Endodermal cell (in vitro differentiated cells): ENCODE measurements at regions not wholly inside any gene's neighbourhood (a gene's known extent, or its start where the extent isn't known, plus 50 kb on each side); places are given as distances from the start of the nearest gene placed in this dataset.
"Not testable (repeated sequence)": the region's sequence is repeated elsewhere in the genome, so short reads cannot be mapped to it uniquely, and the experiment has no call there.

Source experiments
- DNase-seq: peaks from one replicate; pipeline ENCODE4 v3.0.0-alpha.2; 2017
- H3K27ac ChIP-seq: 2 replicates; pipeline ENCODE4 v1.5.1; 2013; ENCODE audit warnings: mild to moderate bottlenecking, low read depth, low read length, moderate library complexity
- H3K27me3 ChIP-seq: 2 replicates; pipeline ENCODE4 v1.6.1; 2013; ENCODE audit warnings: mild to moderate bottlenecking, low read length, moderate library complexity; ENCODE audit not compliant: insufficient read depth, control insufficient read depth, poor library complexity, severe bottlenecking
- H3K36me3 ChIP-seq: 2 replicates; pipeline ENCODE4 v1.7.0; 2013; ENCODE audit warnings: mild to moderate bottlenecking, low read length, moderate library complexity; ENCODE audit not compliant: control insufficient read depth, insufficient read depth
- H3K4me1 ChIP-seq: one replicate; pipeline ENCODE4 v1.7.0; 2013; ENCODE audit warnings: low read length; ENCODE audit not compliant: control insufficient read depth, insufficient read depth
- H3K4me3 ChIP-seq: 2 replicates; pipeline ENCODE4 v1.5.1; 2013; ENCODE audit warnings: mild to moderate bottlenecking, low read length, moderate library complexity
- H3K9ac ChIP-seq: 2 replicates; pipeline ENCODE4 v1.6.1; 2013; ENCODE audit warnings: mild to moderate bottlenecking, low read length, moderate library complexity; ENCODE audit not compliant: poor library complexity, severe bottlenecking; ENCODE audit errors: extremely low read depth
- H3K9me3 ChIP-seq: 2 replicates; pipeline ENCODE4 v1.6.1; 2013; ENCODE audit warnings: mild to moderate bottlenecking, low read length, moderate library complexity; ENCODE audit not compliant: control insufficient read depth
- H3K27ac Mint-ChIP-seq: 2 replicates; pipeline ENCODE4 v1.8.0; 2020; ENCODE audit warnings: mixed read lengths
- H3K27me3 Mint-ChIP-seq: 2 replicates; pipeline ENCODE4 v1.8.0; 2021; ENCODE audit warnings: mild to moderate bottlenecking, mixed read lengths; ENCODE audit not compliant: insufficient read depth
- H3K36me3 Mint-ChIP-seq: 2 replicates; pipeline ENCODE4 v1.8.0; 2020; ENCODE audit warnings: low read depth, mixed read lengths
- H3K4me1 Mint-ChIP-seq: 2 replicates; pipeline ENCODE4 v1.8.0; 2020; ENCODE audit warnings: mixed read lengths
- H3K4me3 Mint-ChIP-seq: 2 replicates; pipeline ENCODE4 v1.8.0; 2020; ENCODE audit warnings: mild to moderate bottlenecking, moderate library complexity, mixed read lengths
- H3K9me3 Mint-ChIP-seq: 2 replicates; pipeline ENCODE4 v1.8.0; 2020; ENCODE audit warnings: mild to moderate bottlenecking, mixed read lengths
- WGBS, 2 experiments: methylation state at CpG; one replicate each; pipeline versions ENCODE4 v1.1.5 to v1.1.7; 2013; ENCODE audit warnings: missing lambda C conversion rate in 2 of 2, mixed read lengths in 1 of 2; ENCODE audit not compliant: insufficient coverage in 1 of 2, insufficient read length in 1 of 2; 5-methylcytosine and 5-hydroxymethylcytosine counted together

DNA sequence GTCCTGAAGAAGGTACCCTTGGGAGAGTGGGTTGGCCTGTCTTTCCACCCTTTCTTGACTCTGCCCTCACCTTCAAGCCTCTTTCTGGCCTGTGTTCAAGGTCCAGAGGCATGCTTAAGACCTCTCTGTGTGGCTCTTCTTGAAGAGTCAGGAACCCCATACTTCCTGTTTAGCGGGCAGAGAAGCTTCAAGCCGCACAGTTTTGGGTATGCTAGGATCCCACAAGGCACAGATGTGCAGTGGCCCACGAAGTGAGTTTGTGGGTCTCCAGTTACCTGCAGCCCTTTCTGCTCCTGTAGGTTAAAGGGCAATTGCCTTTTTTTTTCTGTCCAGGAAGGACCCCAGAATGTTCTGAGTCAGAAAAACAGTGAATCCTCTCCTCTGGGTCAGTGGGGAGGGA is 87.4 kb upstream of the FCGR1A start:
- H3K27me3 ChIP-seq, H3K4me3 Mint-ChIP-seq, H3K9me3 Mint-ChIP-seq, H3K36me3 ChIP-seq, DNase-seq, H3K27me3 Mint-ChIP-seq, H3K4me1 ChIP-seq, H3K4me1 Mint-ChIP-seq, H3K36me3 Mint-ChIP-seq, H3K9me3 ChIP-seq, H3K27ac ChIP-seq, H3K9ac ChIP-seq, H3K27ac Mint-ChIP-seq, H3K4me3 ChIP-seq: not testable (repeated sequence)
- 92% methylated on average over 2 of the region's 3 CpGs; no CpG with 5 or more reads in 1 of the 2 experiments for WGBS, 2 experiments

DNA sequence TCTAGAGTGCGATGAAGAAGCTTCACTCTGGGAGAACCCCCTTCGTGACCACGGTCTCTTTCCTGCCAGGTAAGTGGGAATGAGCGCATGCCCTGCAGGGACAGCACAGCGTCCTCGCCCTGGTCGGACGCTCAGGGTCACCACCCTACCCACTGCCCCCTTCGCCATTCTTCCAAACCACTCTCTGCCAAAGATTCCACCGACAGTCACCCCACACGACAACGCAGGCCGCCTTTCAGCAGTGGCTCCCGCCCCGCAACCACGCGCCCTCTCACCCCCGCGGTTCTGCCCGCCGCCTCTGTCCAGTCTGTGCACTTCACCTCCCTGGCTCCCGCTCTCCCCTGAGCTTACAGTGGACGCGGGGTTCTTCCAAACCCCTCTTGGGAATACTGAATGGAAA is 82.3 kb upstream of the FCGR1A start:
- H3K27ac Mint-ChIP-seq, H3K9me3 Mint-ChIP-seq: not testable (repeated sequence)

GRCh38 chr1:149700677-149701567 is 81.6 kb upstream of the FCGR1A start:
- not testable (repeated sequence) for H3K9me3 Mint-ChIP-seq, H3K27ac Mint-ChIP-seq, DNase-seq, H3K4me1 ChIP-seq, H3K4me1 Mint-ChIP-seq, H3K9me3 ChIP-seq, H3K27me3 Mint-ChIP-seq, H3K4me3 Mint-ChIP-seq, H3K36me3 Mint-ChIP-seq, H3K27ac ChIP-seq, H3K36me3 ChIP-seq, H3K27me3 ChIP-seq, H3K9ac ChIP-seq, H3K4me3 ChIP-seq
- no CpG with 5 or more reads among the region's 58 CpGs for WGBS, 2 experiments

More for the DNA sequence above, 82.3 kb upstream of the FCGR1A start:
- not testable (repeated sequence) for H3K36me3 ChIP-seq, H3K4me1 Mint-ChIP-seq, H3K4me3 ChIP-seq, H3K4me3 Mint-ChIP-seq, H3K27me3 ChIP-seq, H3K9ac ChIP-seq, H3K36me3 Mint-ChIP-seq, H3K4me1 ChIP-seq, H3K27ac ChIP-seq, DNase-seq, H3K27me3 Mint-ChIP-seq, H3K9me3 ChIP-seq
- WGBS, 2 experiments: 99% methylated on average over 10 of the region's 24 CpGs; no CpG with 5 or more reads in 1 of the 2 experiments

DNA sequence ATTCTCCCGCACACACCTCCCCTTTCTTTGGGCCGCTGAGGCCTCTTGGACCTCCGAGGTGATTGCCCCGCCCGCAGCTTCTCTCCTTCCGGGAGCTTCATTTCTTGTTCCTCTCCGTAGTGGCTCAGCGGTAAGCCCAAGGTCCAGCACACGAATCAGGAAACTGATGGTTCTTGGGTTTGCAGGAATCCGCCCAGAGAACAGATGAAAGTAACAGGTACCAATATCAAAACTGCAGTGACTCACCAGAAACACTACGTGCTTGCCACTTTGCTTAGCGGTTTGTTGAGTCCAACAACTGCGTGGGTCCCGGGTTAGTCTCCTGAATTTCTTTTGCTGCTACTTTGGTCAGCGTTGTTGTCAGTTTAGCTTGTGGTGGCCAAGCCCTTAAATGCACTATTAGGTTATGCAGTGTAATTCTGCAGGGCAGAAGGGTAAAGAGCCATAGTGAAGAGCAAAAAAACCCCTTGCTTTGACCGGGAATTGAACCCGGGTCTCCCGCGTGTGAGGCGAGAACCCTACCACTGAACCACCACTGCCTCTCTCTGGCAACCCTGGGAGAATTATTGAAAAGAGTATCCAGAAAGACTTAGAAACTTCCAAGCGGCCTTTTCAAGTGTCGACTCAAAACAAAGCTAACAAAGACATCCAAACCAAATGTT is 74.2 kb upstream of the FCGR1A start:
- H3K27me3 Mint-ChIP-seq, H3K9ac ChIP-seq, H3K4me1 ChIP-seq, H3K9me3 ChIP-seq, H3K36me3 ChIP-seq, H3K27ac ChIP-seq, H3K36me3 Mint-ChIP-seq, H3K4me1 Mint-ChIP-seq, H3K27me3 ChIP-seq, H3K27ac Mint-ChIP-seq, H3K9me3 Mint-ChIP-seq: not testable (repeated sequence)
- DNase-seq: peak; percentile 84
- WGBS, 2 experiments: 5 to 8% methylated on average over 4 to 12 of the region's 22 CpGs
- peak overlapping the region; percentile 32 for H3K4me3 Mint-ChIP-seq
- H3K4me3 ChIP-seq: peak overlapping the region; percentile 67

DNA sequence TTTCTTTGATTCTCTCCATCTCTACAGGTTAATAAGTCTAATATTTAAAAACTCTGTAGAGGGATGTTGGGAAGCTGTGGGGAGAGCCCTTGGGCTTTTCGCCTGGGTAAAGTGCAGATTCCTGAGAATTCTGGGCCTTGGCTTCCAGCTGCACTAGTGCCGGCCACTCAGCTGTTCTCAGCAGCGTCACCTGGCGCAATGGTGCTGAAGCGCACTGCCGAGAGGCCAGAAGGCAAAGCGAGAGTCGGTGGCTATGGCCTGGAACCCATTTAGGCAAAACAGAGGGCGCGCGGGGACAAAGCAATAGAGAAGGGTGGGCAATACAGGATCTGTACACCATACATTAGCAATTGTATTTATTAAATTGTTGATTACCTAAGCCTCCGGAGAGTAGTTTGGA is 70.8 kb upstream of the FCGR1A start:
- not testable (repeated sequence) for H3K9me3 ChIP-seq

GRCh38 chr1:149712154-149712927 is 70.2 kb upstream of the FCGR1A start:
- peak; percentile 75 for DNase-seq
- not testable (repeated sequence) for H3K27ac Mint-ChIP-seq, H3K9ac ChIP-seq, H3K27ac ChIP-seq, H3K9me3 Mint-ChIP-seq, H3K4me1 Mint-ChIP-seq, H3K36me3 Mint-ChIP-seq, H3K9me3 ChIP-seq, H3K27me3 ChIP-seq, H3K36me3 ChIP-seq, H3K27me3 Mint-ChIP-seq, H3K4me1 ChIP-seq
- peak overlapping the region; percentile 74 for H3K4me3 ChIP-seq
- 17% methylated on average over 21 of the region's 30 CpGs; no CpG with 5 or more reads in 1 of the 2 experiments for WGBS, 2 experiments
- peak overlapping the region; percentile 61 for H3K4me3 Mint-ChIP-seq

More for the DNA sequence above, 70.8 kb upstream of the FCGR1A start:
- not testable (repeated sequence) for H3K27ac Mint-ChIP-seq, DNase-seq, H3K9ac ChIP-seq, H3K4me3 Mint-ChIP-seq, H3K4me1 ChIP-seq, H3K27ac ChIP-seq, H3K36me3 Mint-ChIP-seq, H3K4me1 Mint-ChIP-seq, H3K27me3 ChIP-seq, H3K27me3 Mint-ChIP-seq, H3K36me3 ChIP-seq, H3K9me3 Mint-ChIP-seq
- 0% methylated on average over 1 of the region's 12 CpGs; no CpG with 5 or more reads in 1 of the 2 experiments for WGBS, 2 experiments
- peak overlapping the region; percentile 65 for H3K4me3 ChIP-seq
